ENCODE measurements at regions not wholly inside any gene's neighbourhood (a gene's known extent, or its start where the extent isn't known, plus 50 kb on each side); places are given as distances from the start of the nearest gene placed in this dataset.

DNA sequence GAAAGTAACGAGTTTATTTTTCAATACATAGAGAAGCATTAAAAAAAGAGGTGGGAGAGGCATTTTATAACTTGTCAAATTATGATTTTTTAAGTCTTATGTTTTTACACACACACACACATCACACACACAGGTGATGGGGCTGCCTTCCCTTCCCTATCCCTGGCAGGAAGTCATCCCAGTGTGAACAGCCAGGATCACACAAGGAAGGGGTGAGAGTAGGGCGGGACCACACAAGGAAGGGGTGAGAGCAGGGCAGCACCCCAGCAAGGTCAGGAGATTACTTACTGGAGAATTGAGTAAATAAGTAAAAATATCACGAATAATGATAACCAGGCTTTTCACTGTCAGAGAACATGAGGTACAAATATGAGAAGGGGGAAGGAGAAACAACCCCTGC is 372.6 kb downstream of the SEC23A start:
- no peak overlapping the region for H3K4me2 ChIP-seq (ENCODE audit: low read depth, low read length)
- H3K23ac ChIP-seq (ENCODE audit: low read depth, low read length): no peak overlapping the region
- no peak overlapping the region for H2AK5ac ChIP-seq (ENCODE audit: low read depth, low read length)
- H3K36me3 ChIP-seq (ENCODE audit: control insufficient read depth, insufficient read depth, low read length): no peaks in the 10 kb centered on the region
- no TSS peak for BruUV-seq (replicated peaks)
- intact Hi-C loops (cut with micrococcal nuclease): no loop called here
- in situ Hi-C loops (cut with MboI; ENCODE audit: low sequenced_read_pairs): no loop called here
- no peak overlapping the region for H2BK120ac ChIP-seq (ENCODE audit: low read depth, low read length)
- no peak overlapping the region for H2BK20ac ChIP-seq (ENCODE audit: low read depth, low read length)
- H2BK15ac ChIP-seq (ENCODE audit: low read depth, low read length): no peak overlapping the region
- no CpG with 5 or more reads among the region's 3 CpGs for WGBS, 2 experiments (ENCODE audit: extremely low coverage in 2 of 2, insufficient read length in 1 of 2)
- H3K56ac ChIP-seq (ENCODE audit: extremely low read depth, insufficient read depth, low read length): no peak overlapping the region
- H3K9me1 ChIP-seq (ENCODE audit: insufficient read depth, low read length): no peaks in the 10 kb centered on the region
- TF ChIP-seq, protein P1, sequence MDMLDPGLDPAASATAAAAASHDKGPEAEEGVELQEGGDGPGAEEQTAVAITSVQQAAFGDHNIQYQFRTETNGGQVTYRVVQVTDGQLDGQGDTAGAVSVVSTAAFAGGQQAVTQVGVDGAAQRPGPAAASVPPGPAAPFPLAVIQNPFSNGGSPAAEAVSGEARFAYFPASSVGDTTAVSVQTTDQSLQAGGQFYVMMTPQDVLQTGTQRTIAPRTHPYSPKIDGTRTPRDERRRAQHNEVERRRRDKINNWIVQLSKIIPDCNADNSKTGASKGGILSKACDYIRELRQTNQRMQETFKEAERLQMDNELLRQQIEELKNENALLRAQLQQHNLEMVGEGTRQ (IDR thresholded peaks at IDR 0.05; ENCODE audit: low read depth, low read length): no peak
- no peak for TF ChIP-seq CEBPB (IDR thresholded peaks at IDR 0.05; ENCODE audit: low read depth, low read length)
- TF ChIP-seq, protein P2, sequence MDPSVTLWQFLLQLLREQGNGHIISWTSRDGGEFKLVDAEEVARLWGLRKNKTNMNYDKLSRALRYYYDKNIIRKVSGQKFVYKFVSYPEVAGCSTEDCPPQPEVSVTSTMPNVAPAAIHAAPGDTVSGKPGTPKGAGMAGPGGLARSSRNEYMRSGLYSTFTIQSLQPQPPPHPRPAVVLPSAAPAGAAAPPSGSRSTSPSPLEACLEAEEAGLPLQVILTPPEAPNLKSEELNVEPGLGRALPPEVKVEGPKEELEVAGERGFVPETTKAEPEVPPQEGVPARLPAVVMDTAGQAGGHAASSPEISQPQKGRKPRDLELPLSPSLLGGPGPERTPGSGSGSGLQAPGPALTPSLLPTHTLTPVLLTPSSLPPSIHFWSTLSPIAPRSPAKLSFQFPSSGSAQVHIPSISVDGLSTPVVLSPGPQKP (IDR thresholded peaks at IDR 0.05; ENCODE audit: borderline replicate concordance, low read depth, low read length): no peak
- no peak overlapping the region for H4K5ac ChIP-seq (ENCODE audit: low read depth, low read length)
- H3K18ac ChIP-seq (ENCODE audit: low read depth, low read length): no peak overlapping the region
- no peak overlapping the region for H2AFZ ChIP-seq (replicated peaks; ENCODE audit: low read length, poor library complexity)
- ATAC-seq (ENCODE audit: low read depth) (no peak), DNase-seq (no peak)
- H3K4ac ChIP-seq (ENCODE audit: low read depth, low read length): no peak overlapping the region
- no peaks in the 10 kb centered on the region for H3K4me1 ChIP-seq (ENCODE audit: control insufficient read depth, insufficient read depth, low read length)
- H3K9me3 ChIP-seq (ENCODE audit: control insufficient read depth, insufficient read depth, low read length): no peaks in the 10 kb centered on the region
- POLR2A ChIA-PET (ENCODE audit: unreplicated experiment): no interaction called here
- no peaks in the 10 kb centered on the region for H3K27me3 ChIP-seq (ENCODE audit: control insufficient read depth, insufficient read depth, low read length)
- no peak overlapping the region for H4K8ac ChIP-seq (ENCODE audit: low read depth in 2 of 2, low read length in 2 of 2)
- no peak overlapping the region for H3K9ac ChIP-seq (ENCODE audit: low read depth, low read length)
- no peak overlapping the region for H3K14ac ChIP-seq (replicated peaks; ENCODE audit: low read depth, low read length)
- no peaks in the 10 kb centered on the region for H3K79me1 ChIP-seq (ENCODE audit: low read depth in 1 of 2, low read length in 2 of 2)
- no peaks in the 10 kb centered on the region for H4K20me1 ChIP-seq (ENCODE audit: insufficient read depth, low read length)
- dilution Hi-C loops (cut with HindIII; ENCODE audit: low sequenced_read_pairs, unreplicated experiment): no loop called here
- CTCF ChIA-PET: no interaction called here
- H3K4me3 ChIP-seq (ENCODE audit: insufficient read depth, low read depth, low read length): no peak overlapping the region
- no peak overlapping the region for H3K27ac ChIP-seq (ENCODE audit: insufficient read depth, low read length)
- no peak overlapping the region for H2BK5ac ChIP-seq (ENCODE audit: low read depth, low read length, poor library complexity, severe bottlenecking)
- H4K91ac ChIP-seq (ENCODE audit: insufficient read depth, low read depth, low read length): no peak overlapping the region
- no peak overlapping the region for H2AK9ac ChIP-seq (replicated peaks; ENCODE audit: low read depth, low read length, poor library complexity)
